Adipocyte (in vitro differentiated cells): ENCODE measurements at regions not wholly inside any gene's neighbourhood (a gene's known extent, or its start where the extent isn't known, plus 50 kb on each side); places are given as distances from the start of the nearest gene placed in this dataset.

Source experiments
- DNase-seq: peaks from one replicate; pipeline ENCODE4 v3.0.0-alpha.2; 2015; ENCODE audit warnings: low read depth
- H3K27me3 ChIP-seq: replicated peaks from 2 replicates; pipeline ENCODE4 v1.7.0; 2013; ENCODE audit warnings: mild to moderate bottlenecking, low read length, moderate library complexity; ENCODE audit not compliant: control insufficient read depth, insufficient read depth
- H3K36me3 ChIP-seq: 2 replicates; pipeline ENCODE4 v1.7.0; 2013; ENCODE audit warnings: low read length, mild to moderate bottlenecking, moderate library complexity; ENCODE audit not compliant: control insufficient read depth, insufficient read depth, severe bottlenecking
- H3K4me1 ChIP-seq: 2 replicates; pipeline ENCODE4 v1.7.0; 2013; ENCODE audit warnings: mild to moderate bottlenecking, low read length, moderate library complexity; ENCODE audit not compliant: control insufficient read depth, insufficient read depth
- H3K4me3 ChIP-seq: 2 replicates; pipeline ENCODE4 v1.7.0; 2013; ENCODE audit warnings: mild to moderate bottlenecking, low read length, moderate library complexity
- H3K9ac ChIP-seq: 2 replicates; pipeline ENCODE4 v1.7.0; 2013; ENCODE audit warnings: mild to moderate bottlenecking, low read length, moderate library complexity
- H3K9me3 ChIP-seq: 2 replicates; pipeline ENCODE4 v1.7.0; 2013; ENCODE audit warnings: mild to moderate bottlenecking, low read length, moderate library complexity; ENCODE audit not compliant: control insufficient read depth

GRCh38 chrX:120021927-120022326 lies 55.6 kb downstream of the RHOXF2B start:
- Histone ChIP-seq H3K9me3 (no peaks in the 10 kb centered on the region), H3K9ac (no peak overlapping the region), H3K4me1 (no peaks in the 10 kb centered on the region), H3K4me3 (no peak overlapping the region), H3K36me3 (no peaks in the 10 kb centered on the region), H3K27me3 (peaks cover 38% of the 10 kb centered on the region)
- DNase-seq: no peak

DNA sequence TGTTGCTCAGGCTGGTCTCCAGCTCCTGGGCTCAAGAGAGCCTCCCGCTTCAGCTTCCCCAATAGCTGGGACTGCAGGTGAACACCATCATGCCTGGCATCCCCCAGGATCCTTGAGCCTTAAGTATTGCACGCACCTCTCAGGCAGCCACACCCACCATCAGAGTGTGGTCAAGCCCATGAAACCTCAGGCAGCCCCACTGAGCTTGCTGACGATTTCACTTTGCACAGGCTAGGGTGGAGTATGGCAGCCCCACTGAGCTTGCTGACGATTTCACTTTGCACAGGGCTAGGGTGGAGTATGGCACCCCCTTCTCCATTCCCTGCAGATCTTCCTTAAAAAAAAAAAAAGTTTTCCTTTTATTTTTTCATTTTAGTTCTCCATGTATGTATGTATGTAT lies 57.2 kb downstream of the RHOXF2B start:
- Histone ChIP-seq H3K36me3 (no peaks in the 10 kb centered on the region), H3K4me1 (no peaks in the 10 kb centered on the region), H3K4me3 (no peak overlapping the region), H3K27me3 (peaks cover 46% of the 10 kb centered on the region), H3K9ac (no peak overlapping the region), H3K9me3 (no peaks in the 10 kb centered on the region)
- DNase-seq: no peak

- H3K4me3 ChIP-seq: no peak overlapping the region
- peaks cover 56% of the 10 kb centered on the region for H3K27me3 ChIP-seq
- no peaks in the 10 kb centered on the region for H3K9me3 ChIP-seq
- H3K36me3 ChIP-seq: no peaks in the 10 kb centered on the region
- H3K9ac ChIP-seq: no peak overlapping the region
- DNase-seq: no peak
- H3K4me1 ChIP-seq: no peaks in the 10 kb centered on the region
These were observed 61.4 kb downstream of the RHOXF2B start for GRCh38 chrX:120016068-120016441.

GRCh38 chrX:120015145-120016067 lies 62.1 kb downstream of the RHOXF2B start:
- no peak for DNase-seq
- peak overlapping the region; percentile 44 for H3K4me3 ChIP-seq
- H3K27me3 ChIP-seq: peaks cover 62% of the 10 kb centered on the region
- H3K9ac ChIP-seq: no peak overlapping the region
- no peaks in the 10 kb centered on the region for H3K4me1 ChIP-seq
- no peaks in the 10 kb centered on the region for H3K9me3 ChIP-seq
- no peaks in the 10 kb centered on the region for H3K36me3 ChIP-seq

GRCh38 chrX:120014354-120015130 lies 62.9 kb downstream of the RHOXF2B start:
- Histone ChIP-seq H3K36me3 (no peaks in the 10 kb centered on the region), H3K4me1 (no peaks in the 10 kb centered on the region), H3K9me3 (no peaks in the 10 kb centered on the region), H3K4me3 (peak overlapping the region; percentile 44), H3K9ac (no peak overlapping the region), H3K27me3 (peaks cover 61% of the 10 kb centered on the region)
- no peak for DNase-seq

DNA sequence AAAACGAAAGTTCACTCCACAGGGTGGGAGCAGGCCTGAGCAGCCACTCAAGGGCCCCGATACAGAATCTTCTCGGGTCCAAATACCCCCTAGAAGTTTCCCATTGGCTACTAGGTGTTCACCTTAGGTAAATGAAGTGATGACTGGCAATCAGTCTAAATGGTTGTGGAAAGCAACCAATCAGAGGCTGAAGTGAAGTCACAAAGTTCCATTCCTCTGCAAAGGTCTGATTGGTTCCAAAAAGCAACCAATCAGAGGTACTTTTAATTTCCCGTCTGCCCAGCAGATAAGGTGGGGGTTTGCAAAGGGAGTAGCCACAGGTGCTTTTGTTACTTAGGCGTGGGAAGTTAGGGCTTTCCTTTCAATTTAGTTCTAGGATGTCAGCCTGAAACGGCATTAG lies 58.2 kb upstream of the NKAP start:
- H3K27me3 ChIP-seq: peaks cover 60% of the 10 kb centered on the region
- no peak overlapping the region for H3K4me3 ChIP-seq
- no peaks in the 10 kb centered on the region for H3K36me3 ChIP-seq
- H3K4me1 ChIP-seq: no peaks in the 10 kb centered on the region
- H3K9ac ChIP-seq: no peak overlapping the region
- H3K9me3 ChIP-seq: no peaks in the 10 kb centered on the region
- no peak for DNase-seq

DNA sequence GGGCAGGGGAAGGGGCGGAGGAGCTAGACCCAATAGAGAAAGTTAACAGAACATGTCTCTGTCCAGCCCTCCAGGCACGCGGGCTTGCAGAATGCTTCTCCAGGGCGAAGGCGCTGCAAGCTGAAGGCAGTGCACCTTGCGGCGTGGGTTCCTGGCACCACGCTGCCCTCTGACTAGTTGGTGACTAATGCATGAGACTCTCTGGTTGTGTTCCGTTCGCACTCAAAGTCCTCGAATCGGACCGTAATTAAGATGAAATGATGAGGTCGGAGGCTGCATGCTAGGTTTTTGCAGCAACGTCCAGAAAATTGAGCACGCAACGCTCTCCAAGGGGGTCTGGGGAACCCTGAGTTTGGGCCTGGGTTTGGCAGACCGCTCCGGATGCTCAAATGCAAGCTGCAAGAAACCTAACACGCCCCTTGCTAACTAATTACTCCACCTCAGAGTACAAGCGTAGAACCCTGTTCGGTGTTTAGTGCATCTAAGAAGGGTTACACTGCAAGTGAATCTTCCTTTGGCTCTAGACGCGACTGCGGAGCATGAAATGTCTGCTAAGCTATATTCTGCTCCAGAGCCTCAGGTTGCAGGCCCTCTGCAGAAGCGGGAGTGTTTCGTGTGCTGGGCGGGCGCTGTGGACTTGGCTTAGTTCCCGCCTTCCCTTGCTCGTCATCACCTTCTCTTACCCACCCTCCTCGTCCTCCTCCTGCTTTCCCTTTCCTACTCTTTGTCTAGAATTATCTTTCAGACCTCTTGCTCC lies 57.1 kb upstream of the NKAP start:
- no peak for DNase-seq
- Histone ChIP-seq H3K4me1 (no peaks in the 10 kb centered on the region), H3K9me3 (no peaks in the 10 kb centered on the region), H3K27me3 (peaks cover 71% of the 10 kb centered on the region), H3K4me3 (no peak overlapping the region), H3K9ac (no peak overlapping the region), H3K36me3 (no peaks in the 10 kb centered on the region)

GRCh38 chrX:119999087-119999634 lies 55.6 kb upstream of the NKAP start:
- Histone ChIP-seq H3K4me3 (no peak overlapping the region), H3K9ac (no peak overlapping the region), H3K36me3 (no peaks in the 10 kb centered on the region), H3K4me1 (no peaks in the 10 kb centered on the region), H3K9me3 (no peaks in the 10 kb centered on the region), H3K27me3 (peaks cover 81% of the 10 kb centered on the region)
- DNase-seq: no peak

- Histone ChIP-seq H3K27me3 (peaks cover 79% of the 10 kb centered on the region), H3K4me3 (no peak overlapping the region), H3K4me1 (no peaks in the 10 kb centered on the region), H3K9me3 (no peaks in the 10 kb centered on the region), H3K9ac (no peak overlapping the region), H3K36me3 (no peaks in the 10 kb centered on the region)
- no peak for DNase-seq
These were observed 54.0 kb upstream of the NKAP start for GRCh38 chrX:119997570-119997969.

DNA sequence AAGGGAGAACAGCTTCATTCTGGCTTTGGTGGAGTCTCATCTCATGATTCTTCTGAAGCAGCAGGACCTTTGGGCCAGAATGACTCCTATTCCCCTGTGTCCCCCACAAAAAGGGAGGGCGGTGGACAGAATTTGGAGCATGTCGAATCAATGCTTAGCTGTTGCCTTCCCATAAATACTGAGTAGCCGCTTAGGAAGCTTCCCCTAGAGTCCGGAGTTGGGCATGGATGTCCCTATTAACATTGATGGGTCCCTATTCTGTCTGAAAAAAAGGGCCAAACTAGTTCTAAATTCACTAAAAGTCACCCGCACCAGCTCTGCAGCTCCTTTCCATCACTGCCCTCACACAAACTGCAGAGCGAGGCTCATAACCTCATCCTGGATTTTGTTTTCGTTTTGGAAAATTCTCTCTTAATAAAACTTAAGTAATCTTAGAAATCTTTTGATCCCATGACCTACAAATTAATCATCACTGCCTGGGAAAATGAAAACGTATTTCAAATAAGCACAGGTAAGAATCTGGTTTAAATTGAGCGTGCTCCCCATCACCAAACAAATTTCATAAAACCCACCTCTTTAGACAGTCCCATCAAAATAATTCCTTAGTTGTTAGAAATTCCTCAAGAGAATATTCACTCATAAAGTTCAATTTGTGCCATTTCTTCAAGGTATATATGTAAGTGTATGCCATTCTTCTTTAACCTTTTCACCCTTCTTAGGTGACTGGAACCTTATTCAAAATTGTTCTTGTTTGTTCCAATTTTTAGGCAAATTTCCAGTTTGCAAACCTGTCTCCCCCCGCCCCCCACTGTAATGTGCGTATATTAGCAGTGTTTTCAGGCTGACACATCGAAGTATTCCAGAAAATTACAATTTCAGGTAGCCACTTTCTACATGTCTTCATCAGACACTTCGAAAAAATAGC lies 53.3 kb upstream of the NKAP start:
- H3K9me3 ChIP-seq: no peaks in the 10 kb centered on the region
- H3K27me3 ChIP-seq: peaks cover 80% of the 10 kb centered on the region
- H3K9ac ChIP-seq: no peak overlapping the region
- no peak for DNase-seq
- H3K36me3 ChIP-seq: no peaks in the 10 kb centered on the region
- H3K4me1 ChIP-seq: no peaks in the 10 kb centered on the region
- no peak overlapping the region for H3K4me3 ChIP-seq
